NB4 (cell line): ENCODE measurements at regions not wholly inside any gene's neighbourhood (a gene's known extent, or its start where the extent isn't known, plus 50 kb on each side); places are given as distances from the start of the nearest gene placed in this dataset.

ENCODE experiments used
- TF ChIP-seq, protein P1 (sequence below): IDR thresholded peaks from one replicate; pipeline ENCODE4 v1.5.1; 2012; ENCODE audit warnings: low read depth, low read length
- TF ChIP-seq, protein P2 (sequence below): IDR thresholded peaks from 2 replicates; pipeline ENCODE4 v1.6.1; 2011; ENCODE audit warnings: low read depth, low read length

DNA sequence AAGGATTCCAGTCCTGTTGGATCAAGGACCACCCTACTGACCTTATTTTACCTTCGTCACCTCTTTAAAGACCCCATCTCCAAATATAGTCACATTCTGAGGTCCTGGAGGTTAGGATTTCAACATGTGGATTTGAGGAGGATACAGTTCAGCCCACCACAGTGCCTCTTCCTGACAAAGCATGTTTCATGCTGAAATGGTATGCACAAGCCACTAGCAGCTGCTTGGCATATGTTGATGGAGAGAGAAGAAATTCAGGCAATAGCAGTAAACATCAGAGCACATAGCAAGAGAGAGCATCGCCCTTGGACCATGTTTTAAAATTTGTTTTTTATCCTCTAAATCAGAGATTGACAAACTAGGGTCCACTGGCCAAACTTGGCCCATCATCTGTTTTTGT, 172.1 kb downstream of the PRKX start:
- TF ChIP-seq, protein P1, sequence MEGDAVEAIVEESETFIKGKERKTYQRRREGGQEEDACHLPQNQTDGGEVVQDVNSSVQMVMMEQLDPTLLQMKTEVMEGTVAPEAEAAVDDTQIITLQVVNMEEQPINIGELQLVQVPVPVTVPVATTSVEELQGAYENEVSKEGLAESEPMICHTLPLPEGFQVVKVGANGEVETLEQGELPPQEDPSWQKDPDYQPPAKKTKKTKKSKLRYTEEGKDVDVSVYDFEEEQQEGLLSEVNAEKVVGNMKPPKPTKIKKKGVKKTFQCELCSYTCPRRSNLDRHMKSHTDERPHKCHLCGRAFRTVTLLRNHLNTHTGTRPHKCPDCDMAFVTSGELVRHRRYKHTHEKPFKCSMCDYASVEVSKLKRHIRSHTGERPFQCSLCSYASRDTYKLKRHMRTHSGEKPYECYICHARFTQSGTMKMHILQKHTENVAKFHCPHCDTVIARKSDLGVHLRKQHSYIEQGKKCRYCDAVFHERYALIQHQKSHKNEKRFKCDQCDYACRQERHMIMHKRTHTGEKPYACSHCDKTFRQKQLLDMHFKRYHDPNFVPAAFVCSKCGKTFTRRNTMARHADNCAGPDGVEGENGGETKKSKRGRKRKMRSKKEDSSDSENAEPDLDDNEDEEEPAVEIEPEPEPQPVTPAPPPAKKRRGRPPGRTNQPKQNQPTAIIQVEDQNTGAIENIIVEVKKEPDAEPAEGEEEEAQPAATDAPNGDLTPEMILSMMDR = no peak
- TF ChIP-seq, protein P2, sequence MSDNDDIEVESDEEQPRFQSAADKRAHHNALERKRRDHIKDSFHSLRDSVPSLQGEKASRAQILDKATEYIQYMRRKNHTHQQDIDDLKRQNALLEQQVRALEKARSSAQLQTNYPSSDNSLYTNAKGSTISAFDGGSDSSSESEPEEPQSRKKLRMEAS = no peak
